ENCODE measurements at regions not wholly inside any gene's neighbourhood (a gene's known extent, or its start where the extent isn't known, plus 50 kb on each side); places are given as distances from the start of the nearest gene placed in this dataset.

DNA sequence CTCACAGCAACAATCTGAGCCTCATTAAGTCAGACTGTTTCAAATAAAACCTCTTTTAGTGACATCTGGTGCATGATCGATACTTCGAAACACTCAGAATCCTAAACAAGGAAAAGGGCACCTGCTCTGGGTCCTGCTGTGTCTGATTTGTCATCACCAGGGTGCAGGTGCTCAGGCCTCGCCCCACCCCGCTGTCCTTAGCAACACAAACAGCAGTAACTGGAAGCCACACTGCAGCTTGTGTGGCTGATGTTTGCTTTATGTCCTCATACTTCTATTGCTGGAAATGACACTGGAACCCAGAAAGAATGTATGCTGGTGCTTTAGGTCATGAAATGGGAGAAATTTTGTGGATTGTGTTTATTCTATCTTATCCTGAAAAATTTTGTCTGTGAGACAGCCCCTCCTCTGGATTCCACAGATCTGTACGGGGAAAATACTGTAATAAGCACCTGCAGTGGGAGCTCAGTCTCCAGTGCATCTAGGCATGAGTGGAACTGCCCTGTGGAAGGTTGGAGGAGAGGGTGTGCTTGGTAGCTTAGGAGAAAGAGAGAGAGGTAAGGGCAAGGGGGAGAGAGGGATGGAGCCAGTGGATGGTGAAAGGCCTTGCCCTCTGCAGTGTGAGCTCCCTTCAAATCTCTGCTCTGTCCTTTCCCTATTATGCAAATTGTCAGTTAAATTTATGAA lies 284.2 kb downstream of the SMARCA2 start:
- no peak for TF ChIP-seq CTCF (IDR thresholded peaks at IDR 0.05)
- TF ChIP-seq POLR2A (IDR thresholded peaks at IDR 0.05) = no peak
